Endothelial cell of umbilical vein (primary cell): ENCODE measurements at regions not wholly inside any gene's neighbourhood (a gene's known extent, or its start where the extent isn't known, plus 50 kb on each side); places are given as distances from the start of the nearest gene placed in this dataset.

ENCODE experiments used
- CTCF ChIP-seq, 2 donors: IDR thresholded peaks; 1 replicate in 1 of 2; 2 replicates in 1 of 2; pipeline ENCODE4 v1.5.1; 2011; ENCODE audit warnings: low read length in 2 of 2, mild to moderate bottlenecking in 2 of 2, moderate library complexity in 2 of 2, control low read depth in 1 of 2, inconsistent platforms in 1 of 2, low read depth in 1 of 2; ENCODE audit not compliant: insufficient read depth in 1 of 2; ENCODE audit errors: extremely low read depth in 1 of 2
- EZH2 ChIP-seq: IDR thresholded peaks from 2 replicates; pipeline ENCODE4 v1.6.1; 2012; ENCODE audit warnings: borderline replicate concordance, low read depth, mild to moderate bottlenecking, moderate library complexity, low read length, inconsistent platforms; ENCODE audit not compliant: severe bottlenecking
- FOS ChIP-seq: IDR thresholded peaks from 2 replicates; pipeline ENCODE4 v1.6.1; 2011; ENCODE audit warnings: mild to moderate bottlenecking, low read length, moderate library complexity, borderline replicate concordance; ENCODE audit not compliant: insufficient read depth
- JUN ChIP-seq: IDR thresholded peaks from 2 replicates; pipeline ENCODE4 v1.6.1; 2011; ENCODE audit warnings: borderline replicate concordance, low read depth; ENCODE audit not compliant: insufficient read length, insufficient read depth
- POLR2A ChIP-seq: IDR thresholded peaks from 2 replicates; pipeline ENCODE4 v1.6.1; 2012; ENCODE audit warnings: low read depth, mild to moderate bottlenecking, control low read depth, low read length
- POLR2AphosphoS5 ChIP-seq: IDR thresholded peaks from 2 replicates; pipeline ENCODE4 v1.6.1; 2012; ENCODE audit warnings: low read depth, mild to moderate bottlenecking, control low read depth, low read length, moderate library complexity; ENCODE audit not compliant: insufficient read depth

DNA sequence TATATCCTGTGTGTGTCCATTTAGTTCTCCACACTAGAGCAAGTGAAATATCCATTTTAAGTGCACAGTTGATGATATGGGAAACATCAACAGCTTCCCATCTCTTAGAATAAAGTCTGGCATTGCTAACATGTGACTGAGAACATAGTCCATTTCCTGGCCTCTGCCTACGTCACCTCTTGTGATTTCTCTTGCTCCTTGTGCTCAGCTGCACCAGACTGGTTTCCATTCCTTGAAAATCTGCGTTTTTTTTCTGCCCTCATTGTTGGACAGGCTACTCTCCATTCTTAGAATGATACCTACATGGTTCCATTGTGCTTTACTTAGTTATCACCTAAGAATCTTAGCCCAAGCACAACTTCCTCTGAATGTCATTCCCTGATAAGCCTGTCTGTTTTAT lies 851.2 kb upstream of the ID2 start:
- TF ChIP-seq POLR2AphosphoS5 (no peak), CTCF (IDR thresholded peaks at IDR 0.05; ENCODE audit: extremely low read depth in 1 of 2, insufficient read depth in 1 of 2, low read depth in 1 of 2, low read length in 2 of 2) (no peak), EZH2 (no peak), JUN (no peak), POLR2A (no peak), FOS (no peak)
